ENCODE measurements at regions not wholly inside any gene's neighbourhood (a gene's known extent, or its start where the extent isn't known, plus 50 kb on each side); places are given as distances from the start of the nearest gene placed in this dataset.

DNA sequence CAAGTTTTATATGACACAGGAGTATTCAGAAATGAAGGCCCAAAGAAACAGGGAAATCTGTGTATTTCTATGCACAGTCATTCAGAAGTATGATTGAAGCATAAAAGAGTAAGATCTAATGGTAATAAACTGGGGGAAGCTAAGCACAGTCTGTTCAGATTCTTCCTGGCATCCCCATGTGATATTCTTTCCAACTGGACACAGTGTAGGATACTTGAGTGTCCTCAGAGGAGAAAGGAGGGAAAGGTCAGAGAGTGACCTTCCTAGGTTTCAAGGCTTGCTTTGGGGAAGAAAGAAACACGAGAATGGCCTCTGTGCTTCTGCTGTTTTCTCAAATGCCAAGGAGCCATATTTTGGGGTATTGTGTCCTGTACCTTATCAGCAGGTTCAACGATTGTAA, 1798.4 kb upstream of the WWC1 start:
- Mint-ChIP-seq H3K4me1 (no peaks in the 10 kb centered on the region), H3K4me3 (no peak overlapping the region), H3K27me3 (no peaks in the 10 kb centered on the region), H3K27ac (no peak overlapping the region), H3K9me3 (ENCODE audit: insufficient read depth) (peaks cover 8% of the 10 kb centered on the region)
- no peak for ATAC-seq (ENCODE audit: low read depth)
- no peak for TF ChIP-seq EZH2 (IDR thresholded peaks at IDR 0.05; ENCODE audit: borderline replicate concordance, insufficient read depth, low read depth, low read length, poor library complexity, severe bottlenecking)
- TF ChIP-seq, protein P1, sequence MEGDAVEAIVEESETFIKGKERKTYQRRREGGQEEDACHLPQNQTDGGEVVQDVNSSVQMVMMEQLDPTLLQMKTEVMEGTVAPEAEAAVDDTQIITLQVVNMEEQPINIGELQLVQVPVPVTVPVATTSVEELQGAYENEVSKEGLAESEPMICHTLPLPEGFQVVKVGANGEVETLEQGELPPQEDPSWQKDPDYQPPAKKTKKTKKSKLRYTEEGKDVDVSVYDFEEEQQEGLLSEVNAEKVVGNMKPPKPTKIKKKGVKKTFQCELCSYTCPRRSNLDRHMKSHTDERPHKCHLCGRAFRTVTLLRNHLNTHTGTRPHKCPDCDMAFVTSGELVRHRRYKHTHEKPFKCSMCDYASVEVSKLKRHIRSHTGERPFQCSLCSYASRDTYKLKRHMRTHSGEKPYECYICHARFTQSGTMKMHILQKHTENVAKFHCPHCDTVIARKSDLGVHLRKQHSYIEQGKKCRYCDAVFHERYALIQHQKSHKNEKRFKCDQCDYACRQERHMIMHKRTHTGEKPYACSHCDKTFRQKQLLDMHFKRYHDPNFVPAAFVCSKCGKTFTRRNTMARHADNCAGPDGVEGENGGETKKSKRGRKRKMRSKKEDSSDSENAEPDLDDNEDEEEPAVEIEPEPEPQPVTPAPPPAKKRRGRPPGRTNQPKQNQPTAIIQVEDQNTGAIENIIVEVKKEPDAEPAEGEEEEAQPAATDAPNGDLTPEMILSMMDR (IDR thresholded peaks at IDR 0.05): no peak
- no peaks in the 10 kb centered on the region for H3K4me1 ChIP-seq (ENCODE audit: control insufficient read depth in 2 of 2, insufficient read depth in 2 of 2, low read length in 2 of 2)
- ChIA-PET POLR2A (no interaction called here), CTCF (no interaction called here)
- H3K9me3 ChIP-seq (ENCODE audit: control extremely low read depth in 1 of 3, control insufficient read depth in 2 of 3, insufficient read depth in 1 of 3, low read length in 2 of 3): no peaks in the 10 kb centered on the region
- H3K79me2 ChIP-seq (ENCODE audit: control insufficient read depth, insufficient read depth, low read length): no peaks in the 10 kb centered on the region
- H3K9ac ChIP-seq (ENCODE audit: low read length): no peak overlapping the region
- H3K36me3 ChIP-seq (replicated peaks in 1 of 2; ENCODE audit: control extremely low read depth in 1 of 2, control insufficient read depth in 1 of 2, extremely low read depth in 1 of 2, insufficient read depth in 2 of 2, low read length in 1 of 2): no peaks in the 10 kb centered on the region
- no peak overlapping the region for H3K27ac ChIP-seq (ENCODE audit: low read length in 2 of 2)
- H4K20me1 ChIP-seq (ENCODE audit: control insufficient read depth, insufficient read depth, low read length, poor library complexity, severe bottlenecking): no peaks in the 10 kb centered on the region
- intact Hi-C loops (cut with micrococcal nuclease): no loop called here
- no peak overlapping the region for H3K4me2 ChIP-seq (replicated peaks; ENCODE audit: low read depth, low read length, poor library complexity, severe bottlenecking)
- 59% methylated on average over 2 of the region's 2 CpGs for WGBS (ENCODE audit: insufficient coverage)
- DNase-seq: no peak
- H3K4me3 ChIP-seq (ENCODE audit: control extremely low read depth in 1 of 5, extremely low read depth in 1 of 5, insufficient read depth in 1 of 5, low read depth in 2 of 5, low read length in 4 of 5): no peak overlapping the region
- H3K27me3 ChIP-seq (replicated peaks in 1 of 4; ENCODE audit: control extremely low read depth in 1 of 4, control insufficient read depth in 3 of 4, insufficient read depth in 4 of 4, low read length in 3 of 4): no peaks in the 10 kb centered on the region
- no peak overlapping the region for H2AFZ ChIP-seq (ENCODE audit: insufficient read depth, low read depth, low read length, poor library complexity, severe bottlenecking)

DNA sequence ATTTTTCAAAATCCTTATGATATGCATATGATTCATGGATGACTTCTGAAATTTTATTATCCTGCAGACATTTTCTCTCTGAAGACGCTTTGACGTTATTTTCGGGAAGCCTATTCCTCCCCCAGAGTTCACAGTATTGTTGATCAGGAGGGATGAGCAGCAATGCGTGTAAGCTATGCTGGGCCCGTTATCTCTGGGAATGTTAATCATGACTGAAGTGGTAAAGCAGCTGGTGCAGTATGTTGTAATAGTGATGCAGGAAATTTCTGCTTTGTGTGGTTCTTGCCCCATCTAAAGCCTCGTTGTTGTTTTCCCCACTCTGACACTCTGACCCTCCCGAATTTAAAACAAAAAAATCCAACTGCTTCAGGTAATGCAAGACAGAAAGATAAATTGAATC, 1797.8 kb upstream of the WWC1 start:
- no peak overlapping the region for H3K27ac ChIP-seq (ENCODE audit: low read length in 2 of 2)

More for the DNA sequence above, 1797.8 kb upstream of the WWC1 start:
- DNase-seq (no peak), ATAC-seq (ENCODE audit: low read depth) (no peak)
- no peaks in the 10 kb centered on the region for H3K36me3 ChIP-seq (replicated peaks in 1 of 2; ENCODE audit: control extremely low read depth in 1 of 2, control insufficient read depth in 1 of 2, extremely low read depth in 1 of 2, insufficient read depth in 2 of 2, low read length in 1 of 2)
- H3K4me3 ChIP-seq (ENCODE audit: control extremely low read depth in 1 of 5, extremely low read depth in 1 of 5, insufficient read depth in 1 of 5, low read depth in 2 of 5, low read length in 4 of 5): no peak overlapping the region
- intact Hi-C loops (cut with micrococcal nuclease): no loop called here
- Mint-ChIP-seq H3K27me3 (no peaks in the 10 kb centered on the region), H3K4me1 (no peaks in the 10 kb centered on the region), H3K4me3 (no peak overlapping the region), H3K27ac (no peak overlapping the region), H3K9me3 (ENCODE audit: insufficient read depth) (peaks cover 8% of the 10 kb centered on the region)
- WGBS (ENCODE audit: insufficient coverage): 100% methylated on average over 2 of the region's 7 CpGs
- H3K9ac ChIP-seq (ENCODE audit: low read length): no peak overlapping the region
- no peaks in the 10 kb centered on the region for H3K79me2 ChIP-seq (ENCODE audit: control insufficient read depth, insufficient read depth, low read length)
- POLR2A ChIA-PET: no interaction called here
- no peaks in the 10 kb centered on the region for H4K20me1 ChIP-seq (ENCODE audit: control insufficient read depth, insufficient read depth, low read length, poor library complexity, severe bottlenecking)
- TF ChIP-seq, protein P1 (IDR thresholded peaks at IDR 0.05): no peak
- TF ChIP-seq EZH2 (IDR thresholded peaks at IDR 0.05; ENCODE audit: borderline replicate concordance, insufficient read depth, low read depth, low read length, poor library complexity, severe bottlenecking): no peak
- no peaks in the 10 kb centered on the region for H3K27me3 ChIP-seq (replicated peaks in 1 of 4; ENCODE audit: control extremely low read depth in 1 of 4, control insufficient read depth in 3 of 4, insufficient read depth in 4 of 4, low read length in 3 of 4)
- H3K4me1 ChIP-seq (ENCODE audit: control insufficient read depth in 2 of 2, insufficient read depth in 2 of 2, low read length in 2 of 2): no peaks in the 10 kb centered on the region
- no peak overlapping the region for H2AFZ ChIP-seq (ENCODE audit: insufficient read depth, low read depth, low read length, poor library complexity, severe bottlenecking)
- no peaks in the 10 kb centered on the region for H3K9me3 ChIP-seq (ENCODE audit: control extremely low read depth in 1 of 3, control insufficient read depth in 2 of 3, insufficient read depth in 1 of 3, low read length in 2 of 3)
- no peak overlapping the region for H3K4me2 ChIP-seq (replicated peaks; ENCODE audit: low read depth, low read length, poor library complexity, severe bottlenecking)
- CTCF ChIA-PET: no interaction called here
